K562 (cell line): ENCODE measurements at regions not wholly inside any gene's neighbourhood (a gene's known extent, or its start where the extent isn't known, plus 50 kb on each side); places are given as distances from the start of the nearest gene placed in this dataset.

Source experiments
- NELFE ChIP-seq: IDR thresholded peaks from 2 replicates; pipeline ENCODE4 v1.6.1; 2011; ENCODE audit warnings: mild to moderate bottlenecking; ENCODE audit not compliant: insufficient read depth, insufficient read length
- TF ChIP-seq, protein P1 (sequence below): fragments of 450-650 bp; IDR thresholded peaks from 2 replicates; pipeline ENCODE4 v1.6.1; 2016; ENCODE audit warnings: mild to moderate bottlenecking, moderate library complexity

DNA sequence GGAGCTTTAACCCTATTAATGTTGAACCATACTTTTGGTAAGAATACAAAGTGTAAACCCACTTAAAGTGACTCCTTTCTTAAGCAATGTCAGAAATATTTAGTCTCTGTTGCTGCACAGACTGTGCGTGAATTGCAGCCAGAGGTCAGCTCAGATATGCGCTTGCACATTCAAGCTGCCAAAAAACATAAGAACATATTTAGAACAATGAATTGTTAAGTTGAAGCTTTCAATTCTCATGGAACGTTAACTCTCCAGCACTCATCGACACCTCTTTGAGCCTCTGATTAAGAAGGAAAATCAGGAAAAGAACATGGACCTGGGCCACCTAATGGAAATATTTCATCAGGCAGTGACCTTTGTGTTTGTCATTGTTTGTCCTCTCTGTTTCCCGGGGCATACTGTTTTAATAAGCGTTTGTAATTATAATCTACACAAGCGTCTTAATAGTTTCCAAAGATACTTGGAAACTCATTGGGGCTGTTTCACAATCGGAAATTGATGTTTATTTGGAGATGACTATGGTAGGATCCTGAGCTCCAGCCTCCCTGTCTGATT is 193.0 kb upstream of the CELF2 start (continued):
- TF ChIP-seq, protein P1, sequence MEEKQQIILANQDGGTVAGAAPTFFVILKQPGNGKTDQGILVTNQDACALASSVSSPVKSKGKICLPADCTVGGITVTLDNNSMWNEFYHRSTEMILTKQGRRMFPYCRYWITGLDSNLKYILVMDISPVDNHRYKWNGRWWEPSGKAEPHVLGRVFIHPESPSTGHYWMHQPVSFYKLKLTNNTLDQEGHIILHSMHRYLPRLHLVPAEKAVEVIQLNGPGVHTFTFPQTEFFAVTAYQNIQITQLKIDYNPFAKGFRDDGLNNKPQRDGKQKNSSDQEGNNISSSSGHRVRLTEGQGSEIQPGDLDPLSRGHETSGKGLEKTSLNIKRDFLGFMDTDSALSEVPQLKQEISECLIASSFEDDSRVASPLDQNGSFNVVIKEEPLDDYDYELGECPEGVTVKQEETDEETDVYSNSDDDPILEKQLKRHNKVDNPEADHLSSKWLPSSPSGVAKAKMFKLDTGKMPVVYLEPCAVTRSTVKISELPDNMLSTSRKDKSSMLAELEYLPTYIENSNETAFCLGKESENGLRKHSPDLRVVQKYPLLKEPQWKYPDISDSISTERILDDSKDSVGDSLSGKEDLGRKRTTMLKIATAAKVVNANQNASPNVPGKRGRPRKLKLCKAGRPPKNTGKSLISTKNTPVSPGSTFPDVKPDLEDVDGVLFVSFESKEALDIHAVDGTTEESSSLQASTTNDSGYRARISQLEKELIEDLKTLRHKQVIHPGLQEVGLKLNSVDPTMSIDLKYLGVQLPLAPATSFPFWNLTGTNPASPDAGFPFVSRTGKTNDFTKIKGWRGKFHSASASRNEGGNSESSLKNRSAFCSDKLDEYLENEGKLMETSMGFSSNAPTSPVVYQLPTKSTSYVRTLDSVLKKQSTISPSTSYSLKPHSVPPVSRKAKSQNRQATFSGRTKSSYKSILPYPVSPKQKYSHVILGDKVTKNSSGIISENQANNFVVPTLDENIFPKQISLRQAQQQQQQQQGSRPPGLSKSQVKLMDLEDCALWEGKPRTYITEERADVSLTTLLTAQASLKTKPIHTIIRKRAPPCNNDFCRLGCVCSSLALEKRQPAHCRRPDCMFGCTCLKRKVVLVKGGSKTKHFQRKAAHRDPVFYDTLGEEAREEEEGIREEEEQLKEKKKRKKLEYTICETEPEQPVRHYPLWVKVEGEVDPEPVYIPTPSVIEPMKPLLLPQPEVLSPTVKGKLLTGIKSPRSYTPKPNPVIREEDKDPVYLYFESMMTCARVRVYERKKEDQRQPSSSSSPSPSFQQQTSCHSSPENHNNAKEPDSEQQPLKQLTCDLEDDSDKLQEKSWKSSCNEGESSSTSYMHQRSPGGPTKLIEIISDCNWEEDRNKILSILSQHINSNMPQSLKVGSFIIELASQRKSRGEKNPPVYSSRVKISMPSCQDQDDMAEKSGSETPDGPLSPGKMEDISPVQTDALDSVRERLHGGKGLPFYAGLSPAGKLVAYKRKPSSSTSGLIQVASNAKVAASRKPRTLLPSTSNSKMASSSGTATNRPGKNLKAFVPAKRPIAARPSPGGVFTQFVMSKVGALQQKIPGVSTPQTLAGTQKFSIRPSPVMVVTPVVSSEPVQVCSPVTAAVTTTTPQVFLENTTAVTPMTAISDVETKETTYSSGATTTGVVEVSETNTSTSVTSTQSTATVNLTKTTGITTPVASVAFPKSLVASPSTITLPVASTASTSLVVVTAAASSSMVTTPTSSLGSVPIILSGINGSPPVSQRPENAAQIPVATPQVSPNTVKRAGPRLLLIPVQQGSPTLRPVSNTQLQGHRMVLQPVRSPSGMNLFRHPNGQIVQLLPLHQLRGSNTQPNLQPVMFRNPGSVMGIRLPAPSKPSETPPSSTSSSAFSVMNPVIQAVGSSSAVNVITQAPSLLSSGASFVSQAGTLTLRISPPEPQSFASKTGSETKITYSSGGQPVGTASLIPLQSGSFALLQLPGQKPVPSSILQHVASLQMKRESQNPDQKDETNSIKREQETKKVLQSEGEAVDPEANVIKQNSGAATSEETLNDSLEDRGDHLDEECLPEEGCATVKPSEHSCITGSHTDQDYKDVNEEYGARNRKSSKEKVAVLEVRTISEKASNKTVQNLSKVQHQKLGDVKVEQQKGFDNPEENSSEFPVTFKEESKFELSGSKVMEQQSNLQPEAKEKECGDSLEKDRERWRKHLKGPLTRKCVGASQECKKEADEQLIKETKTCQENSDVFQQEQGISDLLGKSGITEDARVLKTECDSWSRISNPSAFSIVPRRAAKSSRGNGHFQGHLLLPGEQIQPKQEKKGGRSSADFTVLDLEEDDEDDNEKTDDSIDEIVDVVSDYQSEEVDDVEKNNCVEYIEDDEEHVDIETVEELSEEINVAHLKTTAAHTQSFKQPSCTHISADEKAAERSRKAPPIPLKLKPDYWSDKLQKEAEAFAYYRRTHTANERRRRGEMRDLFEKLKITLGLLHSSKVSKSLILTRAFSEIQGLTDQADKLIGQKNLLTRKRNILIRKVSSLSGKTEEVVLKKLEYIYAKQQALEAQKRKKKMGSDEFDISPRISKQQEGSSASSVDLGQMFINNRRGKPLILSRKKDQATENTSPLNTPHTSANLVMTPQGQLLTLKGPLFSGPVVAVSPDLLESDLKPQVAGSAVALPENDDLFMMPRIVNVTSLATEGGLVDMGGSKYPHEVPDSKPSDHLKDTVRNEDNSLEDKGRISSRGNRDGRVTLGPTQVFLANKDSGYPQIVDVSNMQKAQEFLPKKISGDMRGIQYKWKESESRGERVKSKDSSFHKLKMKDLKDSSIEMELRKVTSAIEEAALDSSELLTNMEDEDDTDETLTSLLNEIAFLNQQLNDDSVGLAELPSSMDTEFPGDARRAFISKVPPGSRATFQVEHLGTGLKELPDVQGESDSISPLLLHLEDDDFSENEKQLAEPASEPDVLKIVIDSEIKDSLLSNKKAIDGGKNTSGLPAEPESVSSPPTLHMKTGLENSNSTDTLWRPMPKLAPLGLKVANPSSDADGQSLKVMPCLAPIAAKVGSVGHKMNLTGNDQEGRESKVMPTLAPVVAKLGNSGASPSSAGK: no peak
- TF ChIP-seq NELFE: no peak
